ENCODE measurements at regions not wholly inside any gene's neighbourhood (a gene's known extent, or its start where the extent isn't known, plus 50 kb on each side); places are given as distances from the start of the nearest gene placed in this dataset.

- TF ChIP-seq POU2F2 (IDR thresholded peaks at IDR 0.05; ENCODE audit: borderline replicate concordance, low read depth, low read length) (no peak), RUNX3 (IDR thresholded peaks at IDR 0.05; ENCODE audit: low read length) (no peak), BCL11A (IDR thresholded peaks at IDR 0.05; ENCODE audit: low read depth, low read length) (no peak)
These were observed 54.7 kb upstream of the GREM2 start (continued) for GRCh38 chr1:240666568-240667198.

- FAIRE-seq (no peak), ATAC-seq (no peak), DNase-seq (ENCODE audit: low read depth, low spot score) (no peak)
- Histone ChIP-seq H3K4me2 (ENCODE audit: control insufficient read depth, insufficient read depth) (no peak overlapping the region), H2AFZ (ENCODE audit: control insufficient read depth, low read depth, low read length) (no peak overlapping the region), H3K27ac (ENCODE audit: control insufficient read depth, insufficient read depth) (no peak overlapping the region), H3K36me3 (ENCODE audit: control insufficient read depth in 2 of 2, insufficient read depth in 2 of 2, low read length in 1 of 2) (no peaks in the 10 kb centered on the region), H3K9ac (ENCODE audit: control insufficient read depth, insufficient read depth, low read length) (no peak overlapping the region), H3K79me2 (ENCODE audit: control insufficient read depth, insufficient read depth, low read length) (no peaks in the 10 kb centered on the region), H3K4me1 (ENCODE audit: control insufficient read depth, insufficient read depth, low read length) (no peaks in the 10 kb centered on the region), H4K20me1 (ENCODE audit: control insufficient read depth, insufficient read depth) (no peaks in the 10 kb centered on the region), H3K9me3 (replicated peaks; ENCODE audit: control insufficient read depth, insufficient read depth, low read length) (no peaks in the 10 kb centered on the region), H3K27me3 (replicated peaks in 1 of 2; ENCODE audit: control insufficient read depth in 2 of 2, insufficient read depth in 2 of 2, low read length in 1 of 2) (no peaks in the 10 kb centered on the region), H3K4me3 (no peak overlapping the region)
- POLR2A ChIA-PET = no interaction called here
- CTCF ChIA-PET = no interaction called here
- in situ Hi-C loops (cut with MboI) (no loop called here), intact Hi-C loops (cut with micrococcal nuclease; ENCODE audit: unreplicated experiment) (no loop called here)
- RAD21 ChIA-PET (ENCODE audit: unreplicated experiment) = no interaction called here
- WGBS (ENCODE audit: insufficient coverage, insufficient replicate concordance, low lambda C conversion rate, missing lambda C conversion rate) = 29% methylated on average over 1 of the region's 1 CpG
- TF ChIP-seq SMARCA5 (IDR thresholded peaks at IDR 0.05) = no peak
- no peak for TF ChIP-seq E4F1 (IDR thresholded peaks at IDR 0.05; ENCODE audit: borderline replicate concordance, partially characterized antibody)
- TF ChIP-seq ZNF622 (IDR thresholded peaks at IDR 0.05) = no peak
- TF ChIP-seq TCF3 (IDR thresholded peaks at IDR 0.05; ENCODE audit: borderline replicate concordance, insufficient read depth, low read depth, low read length) = no peak
- no peak for TF ChIP-seq STAT1 (conservative IDR thresholded peaks at IDR 0.05)
- no peak for TF ChIP-seq NFYB (IDR thresholded peaks at IDR 0.05; ENCODE audit: insufficient read depth, low read depth, low read length)
- TF ChIP-seq DPF2 (IDR thresholded peaks at IDR 0.05) = no peak
- TF ChIP-seq HDAC6 (IDR thresholded peaks at IDR 0.05; ENCODE audit: unreplicated experiment) = no peak
- TF ChIP-seq ESRRA (IDR thresholded peaks at IDR 0.05; ENCODE audit: low read length) = no peak
- no peak for TF ChIP-seq PKNOX1 (IDR thresholded peaks at IDR 0.05)
- no peak for TF ChIP-seq NRF1 (conservative IDR thresholded peaks at IDR 0.05; ENCODE audit: low read depth, low read length)
- TF ChIP-seq SP1 (IDR thresholded peaks at IDR 0.05; ENCODE audit: low read depth, low read length) = no peak
- TF ChIP-seq CHD1 (IDR thresholded peaks at IDR 0.05; ENCODE audit: low read depth, low read length) = no peak
- no peak for TF ChIP-seq USF1 (IDR thresholded peaks at IDR 0.05; ENCODE audit: borderline replicate concordance, extremely low read length, insufficient read depth, low read depth, low read length)
- BruUV-seq (replicated peaks) = no TSS peak
- SMC1A ChIA-PET (ENCODE audit: uncharacterized antibody, unreplicated experiment) = no interaction called here
These were observed 51.4 kb upstream of the GREM2 start for GRCh38 chr1:240663169-240663879.
